ENCODE measurements at regions not wholly inside any gene's neighbourhood (a gene's known extent, or its start where the extent isn't known, plus 50 kb on each side); places are given as distances from the start of the nearest gene placed in this dataset.
"Not testable (repeated sequence)": the region's sequence is repeated elsewhere in the genome, so short reads cannot be mapped to it uniquely, and the experiment has no call there.

GRCh38 chr6:119671105-119671504 lies 321.5 kb upstream of the MAN1A1 start:
- Histone ChIP-seq H3K4me1 (ENCODE audit: control insufficient read depth, extremely low read depth, insufficient read depth, low read length) (no peaks in the 10 kb centered on the region), H3K4me3 (ENCODE audit: control insufficient read depth in 2 of 3, extremely low read depth in 1 of 3, insufficient read depth in 2 of 3, low read depth in 1 of 3, low read length in 3 of 3) (no peak overlapping the region), H4K20me1 (ENCODE audit: control insufficient read depth, extremely low read depth, insufficient read depth, low read length) (no peaks in the 10 kb centered on the region), H3K9me3 (ENCODE audit: control insufficient read depth, low read depth, low read length) (no peaks in the 10 kb centered on the region), H3K9ac (ENCODE audit: control insufficient read depth, extremely low read depth, insufficient read depth, low read length) (no peak overlapping the region), H3K4me2 (ENCODE audit: control insufficient read depth, extremely low read depth, insufficient read depth, low read depth, low read length) (no peak overlapping the region), H2AFZ (ENCODE audit: control insufficient read depth, low read length) (no peak overlapping the region), H3K27me3 (ENCODE audit: control insufficient read depth, extremely low read depth, insufficient read depth, low read length) (no peaks in the 10 kb centered on the region), H3K27ac (ENCODE audit: control insufficient read depth, insufficient read depth, low read length) (no peak overlapping the region), H3K9me1 (ENCODE audit: control insufficient read depth, extremely low read depth, insufficient read depth, low read length) (no peaks in the 10 kb centered on the region), H3K36me3 (ENCODE audit: control insufficient read depth in 2 of 2, extremely low read depth in 1 of 2, insufficient read depth in 2 of 2, low read length in 2 of 2) (no peaks in the 10 kb centered on the region), H3K79me2 (ENCODE audit: control insufficient read depth, insufficient read depth, low read length) (no peaks in the 10 kb centered on the region)
- FAIRE-seq (no peak), DNase-seq (ENCODE audit: low read depth, low spot score) (no peak)
- TF ChIP-seq EZH2 (IDR thresholded peaks at IDR 0.05; ENCODE audit: low read length) (no peak), CTCF (optimal IDR thresholded peaks at IDR 0.05 in 1 of 3, IDR thresholded peaks at IDR 0.05 in 1 of 3, conservative IDR thresholded peaks at IDR 0.05 in 1 of 3; ENCODE audit: extremely low read depth in 1 of 3, insufficient read depth in 2 of 3, low read length in 3 of 3) (no peak)
- dilution Hi-C loops (cut with MboI; ENCODE audit: extremely low pct_ligation_motif_present, low sequenced_read_pairs), result no loop called here

- Histone ChIP-seq H3K4me2 (ENCODE audit: control insufficient read depth, extremely low read depth, insufficient read depth, low read depth, low read length) (no peak overlapping the region), H3K79me2 (ENCODE audit: control insufficient read depth, insufficient read depth, low read length) (no peaks in the 10 kb centered on the region), H3K27ac (ENCODE audit: control insufficient read depth, insufficient read depth, low read length) (no peak overlapping the region), H3K9me3 (ENCODE audit: control insufficient read depth, low read depth, low read length) (no peaks in the 10 kb centered on the region), H2AFZ (ENCODE audit: control insufficient read depth, low read length) (no peak overlapping the region), H3K27me3 (ENCODE audit: control insufficient read depth, extremely low read depth, insufficient read depth, low read length) (no peaks in the 10 kb centered on the region), H3K36me3 (ENCODE audit: control insufficient read depth in 2 of 2, extremely low read depth in 1 of 2, insufficient read depth in 2 of 2, low read length in 2 of 2) (no peaks in the 10 kb centered on the region), H3K9ac (ENCODE audit: control insufficient read depth, extremely low read depth, insufficient read depth, low read length) (no peak overlapping the region), H4K20me1 (ENCODE audit: control insufficient read depth, extremely low read depth, insufficient read depth, low read length) (no peaks in the 10 kb centered on the region), H3K4me3 (ENCODE audit: control insufficient read depth in 2 of 3, extremely low read depth in 1 of 3, insufficient read depth in 2 of 3, low read depth in 1 of 3, low read length in 3 of 3) (no peak overlapping the region), H3K9me1 (ENCODE audit: control insufficient read depth, extremely low read depth, insufficient read depth, low read length) (no peaks in the 10 kb centered on the region), H3K4me1 (ENCODE audit: control insufficient read depth, extremely low read depth, insufficient read depth, low read length) (no peaks in the 10 kb centered on the region)
- TF ChIP-seq EZH2 (IDR thresholded peaks at IDR 0.05; ENCODE audit: low read length) (no peak), CTCF (optimal IDR thresholded peaks at IDR 0.05 in 1 of 3, IDR thresholded peaks at IDR 0.05 in 1 of 3, conservative IDR thresholded peaks at IDR 0.05 in 1 of 3; ENCODE audit: extremely low read depth in 1 of 3, insufficient read depth in 2 of 3, low read length in 3 of 3) (no peak)
- no peak for DNase-seq (ENCODE audit: low read depth, low spot score)
- dilution Hi-C loops (cut with MboI; ENCODE audit: extremely low pct_ligation_motif_present, low sequenced_read_pairs), result no loop called here
- FAIRE-seq, result no peak
These were observed 319.7 kb upstream of the MAN1A1 start for GRCh38 chr6:119669221-119669620.

GRCh38 chr6:119665432-119665831 lies 315.9 kb upstream of the MAN1A1 start:
- dilution Hi-C loops (cut with MboI; ENCODE audit: extremely low pct_ligation_motif_present, low sequenced_read_pairs); H3K4me1 ChIP-seq (ENCODE audit: control insufficient read depth, extremely low read depth, insufficient read depth, low read length); H4K20me1 ChIP-seq (ENCODE audit: control insufficient read depth, extremely low read depth, insufficient read depth, low read length); H2AFZ ChIP-seq (ENCODE audit: control insufficient read depth, low read length); H3K36me3 ChIP-seq (ENCODE audit: control insufficient read depth in 2 of 2, extremely low read depth in 1 of 2, insufficient read depth in 2 of 2, low read length in 2 of 2); H3K4me2 ChIP-seq (ENCODE audit: control insufficient read depth, extremely low read depth, insufficient read depth, low read depth, low read length); H3K27ac ChIP-seq (ENCODE audit: control insufficient read depth, insufficient read depth, low read length); H3K9me3 ChIP-seq (ENCODE audit: control insufficient read depth, low read depth, low read length); H3K9ac ChIP-seq (ENCODE audit: control insufficient read depth, extremely low read depth, insufficient read depth, low read length); H3K4me3 ChIP-seq (ENCODE audit: control insufficient read depth in 2 of 3, extremely low read depth in 1 of 3, insufficient read depth in 2 of 3, low read depth in 1 of 3, low read length in 3 of 3); DNase-seq (ENCODE audit: low read depth, low spot score); H3K9me1 ChIP-seq (ENCODE audit: control insufficient read depth, extremely low read depth, insufficient read depth, low read length); H3K79me2 ChIP-seq (ENCODE audit: control insufficient read depth, insufficient read depth, low read length); H3K27me3 ChIP-seq (ENCODE audit: control insufficient read depth, extremely low read depth, insufficient read depth, low read length); FAIRE-seq: not testable (repeated sequence)

All from keratinocyte (primary cell).